Esophagus squamous epithelium (tissue), 5 donors: ENCODE measurements at regions not wholly inside any gene's neighbourhood (a gene's known extent, or its start where the extent isn't known, plus 50 kb on each side); places are given as distances from the start of the nearest gene placed in this dataset.

Experiments used
- DNase-seq: peaks from one replicate; lab custom pipeline; 2025; lab: John Stamatoyannopoulos, UW
- H3K27ac ChIP-seq, 4 donors: fragments of 200-600 bp; sonication (generic); one replicate each; pipeline ENCODE4 v1.5.1; 2016 to 2019; ENCODE audit warnings: mild to moderate bottlenecking in 1 of 4
- H3K27me3 ChIP-seq, 4 donors: fragments of 200-600 bp; sonication (generic); 1 replicate in 3 of 4; 2 replicates in 1 of 4; pipeline versions ENCODE4 v1.5.1 to v1.6.0; 2017 to 2021; ENCODE audit warnings: antibody characterized with exemption in 1 of 4
- H3K36me3 ChIP-seq, 3 donors: fragments of 200-600 bp; sonication (generic); one replicate each; pipeline ENCODE4 v1.5.1; 2016 to 2019
- H3K4me1 ChIP-seq, 3 donors: fragments of 200-600 bp; sonication (generic); one replicate each; pipeline ENCODE4 v1.5.1; 2017 to 2019
- H3K4me3 ChIP-seq, 4 donors: fragments of 200-600 bp; sonication (generic); 1 replicate in 3 of 4; 2 replicates in 1 of 4; pipeline ENCODE4 v1.5.1; 2016 to 2019; ENCODE audit warnings: mild to moderate bottlenecking in 2 of 4, moderate library complexity in 1 of 4
- H3K9me3 ChIP-seq, 3 donors: fragments of 200-600 bp; sonication (generic); one replicate each; pipeline ENCODE4 v1.5.1; 2016 to 2019
- POLR2A ChIP-seq, 4 donors: fragments of 450-650 bp; IDR thresholded peaks; one replicate each; pipeline ENCODE4 v1.6.1; 2017; ENCODE audit warnings: antibody characterized with exemption in 4 of 4, mild to moderate bottlenecking in 4 of 4, moderate library complexity in 3 of 4
- WGBS, 2 donors: methylation state at CpG; one replicate each; pipeline ENCODE4 v1.1.5; 2018; 5-methylcytosine and 5-hydroxymethylcytosine counted together
- intact Hi-C: fragments of 100-400 bp; cut with DNase I; formaldehyde crosslinking; loops from one replicate; pipeline ENCODE4 v1.15.0; 2022
- TF ChIP-seq, protein P1 (sequence below), 6 experiments: fragments of 450-650 bp in 4 of 6; fragments of 200-600 bp in 2 of 6; sonication (generic) in 2 of 6; IDR thresholded peaks; one replicate each; pipeline ENCODE4 v1.5.1; 2016 to 2019; ENCODE audit warnings: antibody characterized with exemption in 6 of 6, mild to moderate bottlenecking in 4 of 6, moderate library complexity in 4 of 6
- donor health status: DM: yes; HTN: yes; CAD: no.

DNA sequence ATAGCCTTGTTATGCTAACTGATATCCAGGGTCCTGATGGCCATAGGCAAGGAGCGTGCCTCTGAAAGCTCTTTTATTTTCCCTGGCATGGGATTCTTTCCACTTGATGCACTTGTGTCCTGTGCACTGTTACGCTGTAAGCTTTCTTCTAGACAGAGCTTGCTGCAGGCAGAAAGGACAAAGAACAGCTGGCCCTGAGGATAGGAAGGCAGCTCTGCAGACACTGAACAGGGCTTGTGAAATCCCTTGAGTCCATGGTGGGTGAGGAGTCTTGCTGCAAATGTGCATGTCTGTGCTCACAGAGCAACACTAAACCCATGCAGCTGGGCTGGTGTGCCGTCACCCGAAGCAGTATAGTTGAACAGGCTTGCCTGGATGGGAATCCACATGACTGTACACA lies 126.6 kb downstream of the AKAP11 start:
- H3K4me1 ChIP-seq = peaks cover 0 to 4% (median 0%) of the 10 kb centered on the region in 3 donors
- no peaks in the 10 kb centered on the region for H3K9me3 ChIP-seq
- no peaks in the 10 kb centered on the region for H3K36me3 ChIP-seq
- H3K27me3 ChIP-seq = no peaks in the 10 kb centered on the region
- H3K27ac ChIP-seq = no peak overlapping the region
- intact Hi-C loops = no loop called here
- TF ChIP-seq, protein P1, sequence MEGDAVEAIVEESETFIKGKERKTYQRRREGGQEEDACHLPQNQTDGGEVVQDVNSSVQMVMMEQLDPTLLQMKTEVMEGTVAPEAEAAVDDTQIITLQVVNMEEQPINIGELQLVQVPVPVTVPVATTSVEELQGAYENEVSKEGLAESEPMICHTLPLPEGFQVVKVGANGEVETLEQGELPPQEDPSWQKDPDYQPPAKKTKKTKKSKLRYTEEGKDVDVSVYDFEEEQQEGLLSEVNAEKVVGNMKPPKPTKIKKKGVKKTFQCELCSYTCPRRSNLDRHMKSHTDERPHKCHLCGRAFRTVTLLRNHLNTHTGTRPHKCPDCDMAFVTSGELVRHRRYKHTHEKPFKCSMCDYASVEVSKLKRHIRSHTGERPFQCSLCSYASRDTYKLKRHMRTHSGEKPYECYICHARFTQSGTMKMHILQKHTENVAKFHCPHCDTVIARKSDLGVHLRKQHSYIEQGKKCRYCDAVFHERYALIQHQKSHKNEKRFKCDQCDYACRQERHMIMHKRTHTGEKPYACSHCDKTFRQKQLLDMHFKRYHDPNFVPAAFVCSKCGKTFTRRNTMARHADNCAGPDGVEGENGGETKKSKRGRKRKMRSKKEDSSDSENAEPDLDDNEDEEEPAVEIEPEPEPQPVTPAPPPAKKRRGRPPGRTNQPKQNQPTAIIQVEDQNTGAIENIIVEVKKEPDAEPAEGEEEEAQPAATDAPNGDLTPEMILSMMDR (IDR thresholded peaks at IDR 0.05) = no peak
- TF ChIP-seq POLR2A (IDR thresholded peaks at IDR 0.05) = no peak
- no peak overlapping the region for H3K4me3 ChIP-seq
- DNase-seq = no peak
- 61 to 70% methylated on average over 4 of the region's 4 CpGs for WGBS, 2 donors

DNA sequence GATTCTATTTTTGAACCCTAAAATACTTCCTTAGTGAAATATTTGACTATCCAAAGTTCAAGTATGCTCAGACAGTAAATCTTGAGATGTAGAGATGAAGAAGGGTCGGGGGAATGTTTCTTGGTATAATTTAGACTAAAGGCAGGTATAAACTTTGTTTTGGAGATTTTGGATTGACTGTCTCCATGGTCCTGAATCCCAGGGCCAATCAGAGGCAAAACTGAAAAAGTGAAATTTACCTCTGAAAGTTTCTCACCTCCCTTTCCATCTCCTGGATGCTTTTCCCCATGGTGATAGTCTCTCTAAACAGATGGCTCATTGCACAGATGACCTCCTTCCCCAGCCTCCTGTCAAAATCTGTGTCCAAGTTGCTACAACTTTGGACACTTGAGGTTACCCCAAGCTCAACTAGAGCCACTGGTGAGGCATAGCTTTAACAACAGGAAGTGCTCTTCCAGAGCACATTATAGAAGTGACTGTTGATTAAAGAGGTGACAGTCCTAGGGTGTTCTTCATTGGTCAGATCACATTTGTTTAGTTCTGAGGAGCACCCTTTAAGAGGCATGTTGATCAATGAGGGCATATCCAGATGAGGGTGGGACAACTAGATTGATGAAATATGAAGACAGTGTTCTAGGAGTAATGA lies 128.4 kb downstream of the AKAP11 start:
- Histone ChIP-seq H3K27ac (no peak overlapping the region), H3K9me3 (no peaks in the 10 kb centered on the region), H3K27me3 (no peaks in the 10 kb centered on the region), H3K36me3 (no peaks in the 10 kb centered on the region), H3K4me1 (peaks cover 0 to 3% (median 0%) of the 10 kb centered on the region in 3 donors), H3K4me3 (no peak overlapping the region)
- WGBS, 2 donors = 56 to 100% methylated on average over 1 of the region's 1 CpG
- no peak for DNase-seq
- intact Hi-C loops = no loop called here
- TF ChIP-seq POLR2A (IDR thresholded peaks at IDR 0.05) = no peak
- TF ChIP-seq, protein P1 (IDR thresholded peaks at IDR 0.05) = no peak

DNA sequence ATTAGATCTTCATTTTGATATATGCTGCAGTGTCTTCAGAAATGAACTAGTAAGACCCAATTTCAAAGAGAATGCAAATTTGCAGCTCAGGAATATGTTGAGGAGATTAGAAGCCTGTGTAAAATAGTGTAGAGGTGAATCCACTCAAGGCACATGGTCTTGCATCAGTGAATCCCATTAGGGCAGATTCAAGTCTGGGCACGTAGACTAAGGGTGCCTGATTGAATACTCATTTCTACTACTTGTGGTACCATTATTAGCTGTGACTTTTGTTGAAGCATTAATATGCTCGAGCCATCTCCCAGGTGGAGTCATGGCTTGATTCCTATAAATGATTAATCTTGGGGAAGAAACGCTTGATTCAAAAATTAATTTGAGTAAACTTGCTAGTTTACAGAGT lies 129.4 kb downstream of the AKAP11 start:
- Histone ChIP-seq H3K4me3 (no peak overlapping the region), H3K36me3 (no peaks in the 10 kb centered on the region), H3K4me1 (peaks cover 0 to 6% (median 6%) of the 10 kb centered on the region in 3 donors), H3K27me3 (no peaks in the 10 kb centered on the region), H3K27ac (no peak overlapping the region), H3K9me3 (no peaks in the 10 kb centered on the region)
- intact Hi-C loops = no loop called here
- 48 to 49% methylated on average over 3 of the region's 3 CpGs for WGBS, 2 donors
- no peak for DNase-seq
- TF ChIP-seq, protein P1 (IDR thresholded peaks at IDR 0.05) = no peak
- no peak for TF ChIP-seq POLR2A (IDR thresholded peaks at IDR 0.05)

DNA sequence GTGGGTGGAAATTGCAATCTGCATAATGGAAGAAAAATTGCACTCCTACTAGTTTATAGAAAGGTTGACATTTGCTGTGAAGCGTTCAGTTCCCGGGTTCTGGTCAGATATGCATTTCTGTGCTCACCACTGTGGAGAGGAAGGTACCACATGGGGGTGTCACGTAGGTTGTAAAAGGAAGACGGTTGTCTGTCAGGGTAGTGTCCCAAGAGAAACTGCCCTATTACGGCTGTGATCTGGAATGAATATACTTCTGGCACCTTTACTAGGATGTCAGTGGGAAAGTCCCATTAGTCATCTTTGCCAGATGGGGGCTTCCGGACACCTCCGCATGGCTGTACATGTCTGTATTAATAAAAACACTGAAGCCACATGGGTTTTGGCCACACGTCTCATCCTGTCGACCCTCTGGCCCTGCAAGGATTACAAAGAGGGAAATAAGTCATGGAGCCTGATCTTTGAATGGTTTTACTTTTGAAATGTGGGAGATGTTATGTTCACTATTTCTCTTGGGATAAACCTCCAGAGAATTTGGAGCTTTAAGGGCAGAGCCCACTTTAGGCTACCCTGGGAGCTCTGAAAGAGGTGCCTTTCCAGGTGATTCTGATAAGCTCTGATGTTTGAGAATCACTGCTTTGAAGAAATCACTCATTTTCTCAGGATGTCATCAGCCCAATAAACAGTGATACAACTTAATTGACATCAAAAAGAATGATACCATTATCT lies 133.9 kb downstream of the AKAP11 start:
- H3K4me3 ChIP-seq = no peak overlapping the region
- no peak overlapping the region for H3K27ac ChIP-seq
- no peaks in the 10 kb centered on the region for H3K36me3 ChIP-seq
- H3K4me1 ChIP-seq = peaks cover 0 to 6% (median 6%) of the 10 kb centered on the region in 3 donors
- no peak for TF ChIP-seq POLR2A (IDR thresholded peaks at IDR 0.05)
- TF ChIP-seq, protein P1 (IDR thresholded peaks at IDR 0.05) = no peak
- no peaks in the 10 kb centered on the region for H3K9me3 ChIP-seq
- 23 to 28% methylated on average over 9 of the region's 9 CpGs for WGBS, 2 donors
- H3K27me3 ChIP-seq = no peaks in the 10 kb centered on the region
- intact Hi-C loops = no loop called here
- DNase-seq = no peak

DNA sequence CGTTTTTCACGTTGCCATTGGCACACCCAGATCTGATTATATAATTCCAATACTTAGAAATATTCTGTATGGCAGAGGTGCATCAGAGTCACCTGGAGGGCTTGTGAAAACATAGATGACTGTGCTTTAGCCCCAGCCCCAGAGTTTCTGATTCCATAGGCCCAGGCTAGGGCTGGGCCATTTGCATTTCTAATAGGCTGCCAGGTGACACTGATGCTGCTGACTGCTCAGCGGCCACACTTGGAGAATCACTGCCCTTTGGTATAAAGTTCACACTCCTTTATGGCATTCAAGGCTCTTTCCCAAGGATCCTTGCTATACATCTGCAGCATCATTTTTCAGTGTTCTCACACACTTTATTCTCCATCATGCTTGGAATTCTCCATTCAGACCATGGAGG lies 137.1 kb downstream of the AKAP11 start:
- H3K27ac ChIP-seq = no peak overlapping the region
- no peaks in the 10 kb centered on the region for H3K36me3 ChIP-seq
- DNase-seq = no peak
- no peaks in the 10 kb centered on the region for H3K9me3 ChIP-seq
- WGBS, 2 donors = 73 to 80% methylated on average over 3 of the region's 3 CpGs
- no peak overlapping the region for H3K4me3 ChIP-seq
- intact Hi-C loops = no loop called here
- H3K4me1 ChIP-seq = peaks cover 0 to 6% (median 6%) of the 10 kb centered on the region in 3 donors
- TF ChIP-seq, protein P1 (IDR thresholded peaks at IDR 0.05) = no peak
- TF ChIP-seq POLR2A (IDR thresholded peaks at IDR 0.05) = no peak
- H3K27me3 ChIP-seq = no peaks in the 10 kb centered on the region
